ENCODE measurements at regions not wholly inside any gene's neighbourhood (a gene's known extent, or its start where the extent isn't known, plus 50 kb on each side); places are given as distances from the start of the nearest gene placed in this dataset.

DNA sequence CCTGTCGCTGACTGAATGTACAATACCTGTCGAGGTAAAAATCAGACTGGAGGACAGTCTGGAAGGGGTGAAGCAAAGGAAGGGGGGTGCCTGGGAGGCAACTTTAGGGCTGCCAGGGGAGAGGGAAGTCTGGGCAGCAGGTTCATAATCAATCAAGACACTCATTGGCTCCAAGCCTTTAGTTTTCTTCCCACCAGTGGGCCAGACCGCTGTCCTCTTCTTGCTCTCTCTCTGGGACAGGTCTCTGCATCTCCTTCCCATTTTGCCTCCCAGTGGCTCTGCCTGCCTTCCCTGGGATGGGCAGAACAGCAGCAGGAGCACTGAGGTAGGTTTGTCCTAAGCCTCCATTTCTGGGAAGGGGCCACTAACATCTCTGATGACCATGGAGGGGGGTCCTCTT, 206.5 kb downstream of the TTC8 start:
- RAD21 ChIA-PET (ENCODE audit: unreplicated experiment), result no interaction called here
- DNase-seq (ENCODE audit: low read depth, low spot score), result no peak
- no peak overlapping the region for H3K27ac ChIP-seq (ENCODE audit: control insufficient read depth, insufficient read depth)
- intact Hi-C loops (cut with micrococcal nuclease; ENCODE audit: unreplicated experiment), result no loop called here
- H3K79me2 ChIP-seq (ENCODE audit: control insufficient read depth, insufficient read depth, low read length), result no peaks in the 10 kb centered on the region
- H3K4me2 ChIP-seq (ENCODE audit: control insufficient read depth, insufficient read depth), result no peak overlapping the region
- TF ChIP-seq, protein P1, sequence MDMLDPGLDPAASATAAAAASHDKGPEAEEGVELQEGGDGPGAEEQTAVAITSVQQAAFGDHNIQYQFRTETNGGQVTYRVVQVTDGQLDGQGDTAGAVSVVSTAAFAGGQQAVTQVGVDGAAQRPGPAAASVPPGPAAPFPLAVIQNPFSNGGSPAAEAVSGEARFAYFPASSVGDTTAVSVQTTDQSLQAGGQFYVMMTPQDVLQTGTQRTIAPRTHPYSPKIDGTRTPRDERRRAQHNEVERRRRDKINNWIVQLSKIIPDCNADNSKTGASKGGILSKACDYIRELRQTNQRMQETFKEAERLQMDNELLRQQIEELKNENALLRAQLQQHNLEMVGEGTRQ (IDR thresholded peaks at IDR 0.05; ENCODE audit: borderline replicate concordance, low read depth, low read length), result no peak
- H4K20me1 ChIP-seq (ENCODE audit: control insufficient read depth, insufficient read depth), result no peaks in the 10 kb centered on the region
- CTCF ChIA-PET, result no interaction called here
- no peak for ATAC-seq
- H3K9ac ChIP-seq (ENCODE audit: control insufficient read depth, insufficient read depth, low read length), result no peak overlapping the region
- SMC1A ChIA-PET (ENCODE audit: uncharacterized antibody, unreplicated experiment), result interaction anchor here (0.7 to 0.8 kb wide), 2 partner anchors 882 to 1827 kb away, joined by 3 read pairs; no protein-coding TSS in a partner anchor
- H3K4me3 ChIP-seq, result no peak overlapping the region
- peaks cover 4% of the 10 kb centered on the region; the same call in 1 of the 2 replicates for H3K4me1 ChIP-seq (ENCODE audit: control insufficient read depth, insufficient read depth, low read length)
- no peaks in the 10 kb centered on the region for H3K9me3 ChIP-seq (replicated peaks; ENCODE audit: control insufficient read depth, insufficient read depth, low read length)
- BruUV-seq (replicated peaks), result no TSS peak
- no peaks in the 10 kb centered on the region for H3K36me3 ChIP-seq (ENCODE audit: control insufficient read depth in 2 of 2, insufficient read depth in 2 of 2, low read length in 1 of 2)
- peaks cover 0 to 3% of the 10 kb centered on the region in 2 experiments; a peak in 3 of 4 replicates for H3K27me3 ChIP-seq (replicated peaks in 1 of 2; ENCODE audit: control insufficient read depth in 2 of 2, insufficient read depth in 2 of 2, low read length in 1 of 2)
- in situ Hi-C loops (cut with MboI), result loop anchor here (25.0 kb wide), 2 partner anchors 406 to 731 kb away; no protein-coding TSS in a partner anchor
- WGBS (ENCODE audit: insufficient coverage, insufficient replicate concordance, low lambda C conversion rate, missing lambda C conversion rate), result 26% methylated on average over 3 of the region's 3 CpGs
- FAIRE-seq, result no peak
- POLR2A ChIA-PET, result no interaction called here
- H2AFZ ChIP-seq (ENCODE audit: control insufficient read depth, low read depth, low read length), result no peak overlapping the region

DNA sequence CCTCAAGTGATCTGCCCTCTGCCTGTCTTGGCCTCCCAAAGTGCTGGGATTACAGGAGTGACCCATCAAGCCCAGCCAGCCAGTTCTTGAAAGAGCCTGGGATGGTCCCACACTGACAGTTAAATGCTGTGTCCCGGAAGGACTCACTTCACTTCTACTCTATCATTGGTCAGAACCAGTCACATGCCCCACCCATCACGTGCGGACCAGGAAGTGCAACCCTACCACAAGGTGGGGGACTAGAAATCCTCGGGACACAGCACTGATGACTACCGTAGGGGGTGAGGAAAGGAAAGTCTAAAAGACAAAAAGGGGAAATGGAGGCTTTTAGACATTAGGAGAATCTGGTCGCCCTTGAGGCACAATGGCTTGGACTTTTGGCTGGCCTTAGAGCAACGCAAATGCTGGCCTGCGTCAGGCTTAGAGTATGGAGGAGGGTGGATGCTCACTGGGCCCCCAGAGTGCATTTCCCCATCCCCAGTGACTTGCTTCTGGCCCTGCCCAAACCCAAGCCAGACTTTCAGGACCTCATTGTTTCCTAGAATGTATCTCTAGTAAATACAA, 207.7 kb downstream of the TTC8 start:
- no peak for ATAC-seq
- Histone ChIP-seq H3K9me3 (replicated peaks; ENCODE audit: control insufficient read depth, insufficient read depth, low read length) (no peaks in the 10 kb centered on the region), H3K4me3 (no peak overlapping the region), H4K20me1 (ENCODE audit: control insufficient read depth, insufficient read depth) (no peaks in the 10 kb centered on the region), H3K36me3 (ENCODE audit: control insufficient read depth in 2 of 2, insufficient read depth in 2 of 2, low read length in 1 of 2) (no peaks in the 10 kb centered on the region), H3K4me2 (ENCODE audit: control insufficient read depth, insufficient read depth) (no peak overlapping the region), H3K9ac (ENCODE audit: control insufficient read depth, insufficient read depth, low read length) (no peak overlapping the region), H3K4me1 (ENCODE audit: control insufficient read depth, insufficient read depth, low read length) (0 out of 2 replicates have a peak, but pooled peaks cover 4% of the 10 kb centered on the region), H2AFZ (ENCODE audit: control insufficient read depth, low read depth, low read length) (no peak overlapping the region), H3K27ac (ENCODE audit: control insufficient read depth, insufficient read depth) (no peak overlapping the region), H3K27me3 (replicated peaks in 1 of 2; ENCODE audit: control insufficient read depth in 2 of 2, insufficient read depth in 2 of 2, low read length in 1 of 2) (peaks cover 0 to 3% of the 10 kb centered on the region in 2 experiments; a peak in 3 of 4 replicates), H3K79me2 (ENCODE audit: control insufficient read depth, insufficient read depth, low read length) (no peaks in the 10 kb centered on the region)
- in situ Hi-C loops (cut with MboI) (loop anchor here (25.0 kb wide), 2 partner anchors 405 to 730 kb away; no protein-coding TSS in a partner anchor), intact Hi-C loops (cut with micrococcal nuclease; ENCODE audit: unreplicated experiment) (no loop called here)
- no peak for DNase-seq (ENCODE audit: low read depth, low spot score)
- FAIRE-seq, result no peak
- ChIA-PET POLR2A (no interaction called here), SMC1A (ENCODE audit: uncharacterized antibody, unreplicated experiment) (no interaction called here), RAD21 (ENCODE audit: unreplicated experiment) (no interaction called here), CTCF (no interaction called here)
- TF ChIP-seq, protein P2, sequence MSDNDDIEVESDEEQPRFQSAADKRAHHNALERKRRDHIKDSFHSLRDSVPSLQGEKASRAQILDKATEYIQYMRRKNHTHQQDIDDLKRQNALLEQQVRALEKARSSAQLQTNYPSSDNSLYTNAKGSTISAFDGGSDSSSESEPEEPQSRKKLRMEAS (IDR thresholded peaks at IDR 0.05; ENCODE audit: low read depth, low read length), result no peak
- TF ChIP-seq NKRF (conservative IDR thresholded peaks at IDR 0.05) (no peak), RFX5 (IDR thresholded peaks at IDR 0.05; ENCODE audit: low read depth, low read length) (no peak), GATAD2B (conservative IDR thresholded peaks at IDR 0.05; ENCODE audit: low read depth) (no peak), USF1 (IDR thresholded peaks at IDR 0.05; ENCODE audit: borderline replicate concordance, extremely low read length, insufficient read depth, low read depth, low read length) (peak; percentile 59), SRF (IDR thresholded peaks at IDR 0.05; ENCODE audit: low read depth in 2 of 2, low read length in 2 of 2) (no peak), ZNF622 (IDR thresholded peaks at IDR 0.05) (no peak), ZSCAN29 (IDR thresholded peaks at IDR 0.05) (no peak), ATF2 (IDR thresholded peaks at IDR 0.05; ENCODE audit: low read length) (no peak), BHLHE40 (IDR thresholded peaks at IDR 0.05; ENCODE audit: borderline replicate concordance in 1 of 2, low read depth in 2 of 2, low read length in 1 of 2) (peak in 1 of 2 experiments; percentile 46; a peak in 1 of 4 replicates)
- no TSS peak for BruUV-seq (replicated peaks)
- 55% methylated on average over 8 of the region's 8 CpGs for WGBS (ENCODE audit: insufficient coverage, insufficient replicate concordance, low lambda C conversion rate, missing lambda C conversion rate)
